ENCODE measurements at regions not wholly inside any gene's neighbourhood (a gene's known extent, or its start where the extent isn't known, plus 50 kb on each side); places are given as distances from the start of the nearest gene placed in this dataset.

- DNase-seq (ENCODE audit: low spot score) = no peak
Measured at GRCh38 chr7:85725026-85725425, 538.2 kb upstream of the SEMA3D start.

- DNase-seq (ENCODE audit: low spot score) = no peak
Measured at GRCh38 chr7:85719981-85720953, 533.4 kb upstream of the SEMA3D start.

- DNase-seq (ENCODE audit: low spot score) = no peak
Measured at GRCh38 chr7:85716353-85716752, 529.5 kb upstream of the SEMA3D start.

DNA sequence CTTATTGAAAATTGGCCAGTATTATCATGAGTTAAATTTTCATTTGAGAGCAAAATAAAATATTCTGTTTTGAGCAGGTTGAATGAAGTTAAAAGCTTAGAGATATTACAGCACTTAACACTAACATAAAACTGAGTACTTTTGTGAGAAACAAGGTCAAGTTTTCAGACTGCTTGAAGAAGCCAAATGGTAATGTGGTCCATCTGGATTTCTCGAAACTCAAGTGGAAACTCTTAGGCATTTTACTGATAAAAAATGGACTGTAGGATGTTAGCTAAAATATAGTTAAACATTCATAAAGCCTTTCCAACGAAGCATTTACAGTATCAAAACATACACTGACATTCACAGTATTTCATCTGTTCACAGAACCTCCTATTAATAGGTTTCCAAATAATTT lies 528.1 kb upstream of the SEMA3D start:
- no peak for DNase-seq (ENCODE audit: low spot score)

GRCh38 chr7:85714043-85714578 lies 527.3 kb upstream of the SEMA3D start:
- no peak for DNase-seq (ENCODE audit: low spot score)

DNA sequence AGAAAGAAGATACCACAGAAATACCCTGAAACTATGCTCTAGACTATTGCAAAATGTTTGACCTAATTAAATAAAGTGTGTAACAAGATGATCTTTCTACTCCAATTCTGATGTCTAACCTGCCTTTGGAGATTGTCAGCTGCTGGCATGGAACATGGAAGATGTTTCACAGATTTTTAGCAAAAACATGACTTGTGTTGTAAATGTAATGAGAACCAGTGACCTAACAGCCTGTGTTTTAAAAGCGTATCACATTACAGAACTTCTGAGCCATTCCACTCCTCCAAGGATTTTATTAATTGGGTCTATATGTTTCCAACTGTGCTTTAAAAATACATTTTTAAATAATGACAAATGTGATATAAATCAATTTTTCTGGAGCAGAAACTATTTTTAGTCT lies 526.3 kb upstream of the SEMA3D start:
- no peak for DNase-seq (ENCODE audit: low spot score)

GRCh38 chr7:85711894-85712293 lies 525.0 kb upstream of the SEMA3D start:
- no peak for DNase-seq (ENCODE audit: low spot score)

DNA sequence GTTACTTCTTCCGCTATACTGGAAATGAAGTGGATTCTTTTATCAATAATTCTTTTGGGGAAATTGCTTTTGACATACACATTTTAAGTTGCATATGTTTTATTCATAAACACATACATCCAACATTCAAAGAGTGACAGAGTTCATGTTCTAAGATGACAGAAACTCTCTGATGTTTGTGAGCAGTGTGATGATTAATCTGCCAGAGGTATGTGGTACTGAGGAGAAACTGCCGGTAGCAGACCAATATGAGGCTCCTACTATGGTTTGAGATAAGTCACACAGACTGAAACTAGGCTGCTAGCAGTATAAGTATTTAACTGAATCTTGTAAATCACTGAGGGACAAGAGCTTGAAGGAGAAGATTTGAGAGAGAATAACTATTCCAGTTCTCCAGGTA lies 524.1 kb upstream of the SEMA3D start:
- DNase-seq (ENCODE audit: low spot score) = no peak

- DNase-seq (ENCODE audit: low spot score) = no peak
Measured at GRCh38 chr7:85708221-85708620, 521.4 kb upstream of the SEMA3D start.

GRCh38 chr7:85705076-85705475 lies 518.2 kb upstream of the SEMA3D start:
- no peak for DNase-seq (ENCODE audit: low spot score)

DNA sequence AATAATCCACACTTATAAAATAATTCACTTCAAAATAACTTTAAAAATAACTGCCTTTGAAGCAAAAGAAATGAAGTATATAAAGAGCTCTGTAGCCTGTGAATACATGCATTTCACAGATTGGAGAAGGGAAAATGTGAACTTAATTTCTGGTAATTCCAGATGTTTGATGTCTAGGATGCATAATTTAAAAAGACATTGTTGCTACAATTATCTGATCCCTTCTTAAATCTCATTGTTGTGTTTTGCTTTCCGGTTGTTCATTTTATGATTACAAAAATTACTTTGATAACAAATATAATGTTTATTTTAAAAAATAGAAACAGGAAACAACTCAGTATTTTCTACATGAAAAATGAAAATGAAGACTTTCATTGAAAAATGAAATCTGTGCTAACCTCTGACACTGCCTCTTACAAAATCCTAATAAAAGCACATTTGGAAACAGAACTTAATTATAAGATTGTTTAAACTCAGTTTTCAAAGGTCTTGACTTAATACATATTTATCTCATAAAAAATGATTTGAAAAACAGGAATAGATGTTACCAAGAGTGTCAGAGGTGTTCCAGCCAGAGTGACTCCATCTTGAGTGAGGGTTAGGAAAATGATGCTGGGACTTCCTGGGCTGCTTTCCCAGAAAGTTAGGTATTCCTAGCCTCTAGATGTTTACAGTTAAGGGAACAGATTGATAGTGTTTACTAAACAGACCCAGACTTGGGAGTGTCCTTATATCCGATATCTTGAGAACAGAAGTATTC lies 516.6 kb upstream of the SEMA3D start:
- DNase-seq (ENCODE audit: low spot score) = no peak

- no peak for DNase-seq (ENCODE audit: low spot score)
Measured at GRCh38 chr7:85702348-85702747, 515.5 kb upstream of the SEMA3D start.

DNA sequence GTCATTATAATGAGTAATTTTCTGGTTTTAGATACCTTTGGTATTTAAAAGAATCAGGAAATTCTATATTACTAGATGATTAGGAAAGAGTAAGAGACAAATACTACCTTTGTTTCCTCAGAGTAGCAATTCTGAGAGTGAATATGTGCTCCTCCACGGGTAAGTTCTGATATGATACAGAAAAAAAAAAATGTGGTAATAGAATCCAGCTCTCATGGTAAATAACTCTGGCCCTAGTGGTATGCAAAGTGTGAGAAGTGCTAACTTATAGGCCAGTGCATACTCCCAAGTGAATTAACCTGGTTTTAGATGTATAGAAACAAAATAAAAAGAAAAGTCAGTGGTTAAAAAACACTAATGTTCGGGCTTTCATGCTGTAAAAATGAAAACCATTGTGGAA lies 512.6 kb upstream of the SEMA3D start:
- DNase-seq (ENCODE audit: low spot score) = no peak

- no peak for DNase-seq (ENCODE audit: low spot score)
Measured at GRCh38 chr7:85695533-85695932, 508.7 kb upstream of the SEMA3D start.

DNA sequence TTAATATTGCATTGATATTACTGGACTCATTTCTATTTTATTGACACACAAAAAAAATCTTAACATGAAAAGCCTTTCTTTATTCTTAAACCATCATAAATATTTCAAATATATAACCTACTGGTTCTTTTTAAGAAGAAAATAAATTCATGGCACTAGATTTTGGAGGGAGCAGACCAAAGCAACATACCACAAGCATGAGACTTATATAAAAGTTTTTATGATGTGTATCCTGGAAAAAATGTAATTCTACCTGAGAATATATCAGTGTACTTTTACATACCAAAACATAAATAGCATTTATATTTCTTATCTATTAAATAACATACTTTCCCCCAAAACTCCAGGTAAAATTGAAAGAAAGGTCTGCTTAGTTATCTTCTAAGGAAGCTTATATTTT lies 508.2 kb upstream of the SEMA3D start:
- DNase-seq (ENCODE audit: low spot score) = no peak

DNA sequence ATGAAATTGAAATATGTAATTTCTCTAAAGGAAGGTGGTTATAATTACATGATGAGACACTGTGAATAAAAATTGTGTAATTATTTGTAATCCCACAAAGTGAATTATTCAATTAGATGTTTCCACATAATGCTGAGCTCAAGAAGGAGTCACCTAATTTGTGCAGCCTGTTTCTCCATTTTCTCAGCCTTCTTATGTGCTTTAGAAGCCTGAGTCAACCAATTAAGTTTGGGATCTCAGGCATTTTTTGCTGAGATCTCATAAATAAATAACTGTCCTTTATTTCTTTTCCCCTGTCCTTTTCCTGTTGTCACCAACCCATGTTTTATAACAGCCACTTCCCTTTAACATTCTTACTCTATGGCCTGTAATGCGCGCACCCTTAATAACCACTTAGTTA lies 506.5 kb upstream of the SEMA3D start:
- no peak for DNase-seq (ENCODE audit: low spot score)

- DNase-seq (ENCODE audit: low spot score) = peak; percentile 62
Measured at GRCh38 chr7:85688712-85689111, 501.9 kb upstream of the SEMA3D start.

DNA sequence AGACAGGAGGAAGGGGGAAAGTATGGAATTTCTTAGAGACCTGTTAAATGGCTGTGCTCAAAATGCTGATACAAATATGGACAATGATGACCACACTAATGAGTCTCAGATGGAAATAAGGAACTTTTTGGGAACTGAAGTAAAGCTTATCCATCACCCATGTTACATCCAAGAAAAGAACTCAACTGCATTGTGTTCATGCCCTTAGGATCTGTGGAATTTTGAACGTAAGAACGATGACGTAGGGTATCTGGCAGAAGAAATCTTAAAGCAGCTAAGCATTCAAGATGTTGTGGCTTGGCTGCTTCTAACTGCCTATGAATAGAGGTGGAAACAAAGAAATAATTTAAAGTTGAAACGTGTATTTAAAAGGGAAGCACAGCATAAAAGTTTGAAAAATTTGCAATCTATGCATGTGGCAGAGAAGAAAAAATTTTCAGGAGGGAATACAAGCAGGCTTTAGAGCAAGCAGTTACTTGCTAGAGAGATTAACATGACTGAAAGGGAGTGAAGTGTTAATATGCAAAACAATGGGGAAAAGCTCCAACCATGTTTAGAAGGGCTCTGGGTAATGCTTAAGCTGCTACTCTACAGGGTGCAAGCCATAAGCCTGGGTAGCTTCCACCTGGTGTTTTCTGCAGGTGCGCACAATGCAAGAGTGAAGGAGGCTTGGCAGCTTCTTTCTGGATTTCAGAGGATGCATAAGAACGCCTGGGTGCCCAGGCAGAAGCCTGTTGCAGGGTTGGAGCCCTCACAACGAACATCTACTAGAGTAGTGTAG lies 499.7 kb upstream of the SEMA3D start:
- no peak for DNase-seq (ENCODE audit: low spot score)

DNA sequence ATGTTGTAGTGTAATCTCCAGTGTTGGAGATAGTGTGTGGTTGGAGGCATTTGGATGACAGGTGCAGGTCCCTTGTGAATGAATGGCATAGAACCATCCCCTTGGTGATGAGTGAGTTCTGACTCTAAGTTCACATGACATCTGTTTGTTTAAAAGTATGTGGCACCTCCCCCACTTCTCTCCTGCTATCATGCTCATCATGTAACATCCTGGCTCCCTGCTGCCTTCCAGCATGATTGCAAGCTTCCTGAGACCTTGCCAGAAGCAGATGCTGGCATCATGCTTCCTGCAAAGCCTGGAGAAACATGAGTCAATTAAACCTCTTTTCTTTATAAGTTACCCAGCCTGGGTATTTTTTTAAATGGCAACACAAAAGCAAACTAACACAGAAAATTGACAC lies 499.0 kb upstream of the SEMA3D start:
- DNase-seq (ENCODE audit: low spot score) = no peak

GRCh38 chr7:85682833-85683620 lies 496.2 kb upstream of the SEMA3D start:
- DNase-seq (ENCODE audit: low spot score) = no peak

DNA sequence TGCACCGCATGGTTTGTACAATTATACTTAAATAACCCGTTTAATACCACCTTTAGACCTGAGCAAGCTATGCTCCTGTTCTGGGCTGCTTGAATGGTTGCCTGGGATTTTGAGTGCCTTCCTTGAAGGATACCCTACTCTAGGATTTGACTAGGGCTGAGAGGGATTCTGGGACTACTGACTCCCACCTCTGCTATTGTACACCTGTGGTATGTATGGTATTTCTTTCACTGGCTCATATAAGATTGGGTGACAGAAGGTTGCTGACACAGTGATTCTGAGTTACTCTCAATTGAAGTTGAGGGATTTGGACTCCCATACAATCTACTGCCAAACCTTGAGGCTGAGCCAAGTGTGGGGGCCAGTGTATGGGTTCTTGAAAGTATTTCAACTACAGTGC lies 494.4 kb upstream of the SEMA3D start:
- DNase-seq (ENCODE audit: low spot score) = no peak

Measured in mesenteric fat pad (tissue), 1 donor.